Neural crest cell (in vitro differentiated cells): ENCODE measurements at regions not wholly inside any gene's neighbourhood (a gene's known extent, or its start where the extent isn't known, plus 50 kb on each side); places are given as distances from the start of the nearest gene placed in this dataset.

Source experiments
- DNase-seq: peaks from one replicate; pipeline ENCODE4 v3.0.0; 2021; ENCODE audit warnings: low read depth, mixed read lengths, low spot score
- H3K27ac Mint-ChIP-seq: one replicate; pipeline ENCODE4 v1.8.0; 2021; ENCODE audit warnings: mild to moderate bottlenecking, mixed read lengths; ENCODE audit not compliant: unreplicated experiment
- H3K27me3 Mint-ChIP-seq: 2 replicates; pipeline ENCODE4 v1.8.0; 2021; ENCODE audit warnings: low read depth, mild to moderate bottlenecking, mixed read lengths
- H3K36me3 Mint-ChIP-seq: 2 replicates; pipeline ENCODE4 v1.8.0; 2021; ENCODE audit warnings: low read depth, mild to moderate bottlenecking, mixed read lengths
- H3K4me1 Mint-ChIP-seq: 2 replicates; pipeline ENCODE4 v1.8.0; 2021; ENCODE audit warnings: mixed read lengths
- H3K4me3 Mint-ChIP-seq: one replicate; pipeline ENCODE4 v1.8.0; 2021; ENCODE audit warnings: mild to moderate bottlenecking, mixed read lengths
- H3K9me3 Mint-ChIP-seq: 2 replicates; pipeline ENCODE4 v1.8.0; 2021; ENCODE audit warnings: mixed read lengths
- TF ChIP-seq, protein P1 (sequence below): fragments of 200-600 bp; sonication (generic); conservative IDR thresholded peaks from 2 replicates; pipeline ENCODE4 v1.5.0; 2021; ENCODE audit warnings: antibody characterized with exemption, mild to moderate bottlenecking

DNA sequence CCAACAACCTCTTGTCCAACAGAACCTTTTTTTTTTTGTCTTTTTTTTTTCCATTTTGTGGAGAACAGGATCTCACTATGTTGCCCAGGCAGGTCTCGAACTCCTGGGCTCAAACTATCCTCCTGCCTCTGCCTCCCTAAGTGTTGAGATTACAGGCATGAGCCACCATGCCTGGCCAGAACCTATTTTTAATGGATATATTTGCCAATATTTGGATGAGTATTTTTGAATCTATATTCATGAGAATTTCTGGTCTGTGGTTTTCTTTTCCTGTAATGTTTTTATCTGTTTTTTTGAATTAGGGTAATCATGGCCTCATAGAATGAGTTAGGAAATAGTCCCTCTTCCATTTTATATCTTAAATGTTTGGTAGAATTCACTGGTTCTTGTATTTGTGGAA is 70.4 kb upstream of the RET start:
- Mint-ChIP-seq H3K9me3 (peaks cover 2% of the 10 kb centered on the region), H3K4me1 (no peaks in the 10 kb centered on the region), H3K4me3 (no peak overlapping the region), H3K27ac (no peak overlapping the region), H3K27me3 (no peaks in the 10 kb centered on the region), H3K36me3 (no peaks in the 10 kb centered on the region)
- DNase-seq = no peak
- TF ChIP-seq, protein P1, sequence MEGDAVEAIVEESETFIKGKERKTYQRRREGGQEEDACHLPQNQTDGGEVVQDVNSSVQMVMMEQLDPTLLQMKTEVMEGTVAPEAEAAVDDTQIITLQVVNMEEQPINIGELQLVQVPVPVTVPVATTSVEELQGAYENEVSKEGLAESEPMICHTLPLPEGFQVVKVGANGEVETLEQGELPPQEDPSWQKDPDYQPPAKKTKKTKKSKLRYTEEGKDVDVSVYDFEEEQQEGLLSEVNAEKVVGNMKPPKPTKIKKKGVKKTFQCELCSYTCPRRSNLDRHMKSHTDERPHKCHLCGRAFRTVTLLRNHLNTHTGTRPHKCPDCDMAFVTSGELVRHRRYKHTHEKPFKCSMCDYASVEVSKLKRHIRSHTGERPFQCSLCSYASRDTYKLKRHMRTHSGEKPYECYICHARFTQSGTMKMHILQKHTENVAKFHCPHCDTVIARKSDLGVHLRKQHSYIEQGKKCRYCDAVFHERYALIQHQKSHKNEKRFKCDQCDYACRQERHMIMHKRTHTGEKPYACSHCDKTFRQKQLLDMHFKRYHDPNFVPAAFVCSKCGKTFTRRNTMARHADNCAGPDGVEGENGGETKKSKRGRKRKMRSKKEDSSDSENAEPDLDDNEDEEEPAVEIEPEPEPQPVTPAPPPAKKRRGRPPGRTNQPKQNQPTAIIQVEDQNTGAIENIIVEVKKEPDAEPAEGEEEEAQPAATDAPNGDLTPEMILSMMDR = no peak

DNA sequence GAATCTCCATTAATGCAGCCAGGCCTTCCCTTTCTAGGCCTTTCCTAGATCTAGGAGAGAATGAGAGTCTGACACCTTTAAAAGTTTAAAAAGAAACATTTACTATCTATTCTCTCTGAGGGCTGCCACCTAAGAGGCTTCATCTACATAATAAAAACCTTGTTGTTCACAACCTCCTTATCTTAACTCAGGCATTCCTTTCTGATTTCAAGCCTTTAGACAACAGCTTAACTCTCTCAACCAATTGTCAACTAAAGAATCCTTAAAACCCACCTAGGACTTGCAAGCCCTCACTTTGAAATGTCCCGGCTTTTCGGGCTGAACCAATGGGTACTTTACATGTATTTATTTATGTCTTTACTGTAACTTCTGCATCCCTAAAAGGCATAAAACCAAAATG is 64.3 kb upstream of the RET start:
- H3K9me3 Mint-ChIP-seq = peaks cover 2% of the 10 kb centered on the region
- TF ChIP-seq, protein P1 = no peak
- no peak overlapping the region for H3K4me3 Mint-ChIP-seq
- H3K36me3 Mint-ChIP-seq = no peaks in the 10 kb centered on the region
- no peak for DNase-seq
- H3K27me3 Mint-ChIP-seq = no peaks in the 10 kb centered on the region
- H3K4me1 Mint-ChIP-seq = no peaks in the 10 kb centered on the region
- H3K27ac Mint-ChIP-seq = no peak overlapping the region

DNA sequence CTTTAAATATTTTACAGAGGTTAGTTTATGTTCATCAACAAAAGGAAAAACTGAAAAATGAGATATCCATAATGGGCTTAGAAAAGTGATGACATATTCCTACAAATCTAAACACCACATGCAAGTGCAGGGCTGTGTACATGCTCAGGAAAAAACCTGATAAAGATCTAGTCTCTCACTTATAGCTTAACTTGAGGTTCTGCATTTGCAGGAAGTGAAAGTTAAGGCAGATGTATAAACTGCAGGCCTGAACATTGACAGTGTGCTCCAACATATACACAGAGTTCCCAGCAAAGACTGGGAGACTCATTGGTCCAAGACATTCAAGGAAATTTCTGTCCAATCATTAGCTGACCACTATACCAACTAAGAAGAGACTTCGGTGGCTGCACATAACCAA is 63.8 kb upstream of the RET start:
- DNase-seq = no peak
- Mint-ChIP-seq H3K4me1 (no peaks in the 10 kb centered on the region), H3K27ac (no peak overlapping the region), H3K4me3 (no peak overlapping the region), H3K27me3 (no peaks in the 10 kb centered on the region), H3K9me3 (peaks cover 2% of the 10 kb centered on the region), H3K36me3 (no peaks in the 10 kb centered on the region)
- TF ChIP-seq, protein P1 = no peak

- DNase-seq = no peak
- no peaks in the 10 kb centered on the region for H3K36me3 Mint-ChIP-seq
- peaks cover 39% of the 10 kb centered on the region for H3K27me3 Mint-ChIP-seq
- H3K4me3 Mint-ChIP-seq = no peak overlapping the region
- peaks cover 4% of the 10 kb centered on the region for H3K9me3 Mint-ChIP-seq
- TF ChIP-seq, protein P1 = no peak
- no peak overlapping the region for H3K27ac Mint-ChIP-seq
- peaks cover 13% of the 10 kb centered on the region for H3K4me1 Mint-ChIP-seq
Measured at GRCh38 chr10:43024524-43024923, 52.3 kb upstream of the RET start.

DNA sequence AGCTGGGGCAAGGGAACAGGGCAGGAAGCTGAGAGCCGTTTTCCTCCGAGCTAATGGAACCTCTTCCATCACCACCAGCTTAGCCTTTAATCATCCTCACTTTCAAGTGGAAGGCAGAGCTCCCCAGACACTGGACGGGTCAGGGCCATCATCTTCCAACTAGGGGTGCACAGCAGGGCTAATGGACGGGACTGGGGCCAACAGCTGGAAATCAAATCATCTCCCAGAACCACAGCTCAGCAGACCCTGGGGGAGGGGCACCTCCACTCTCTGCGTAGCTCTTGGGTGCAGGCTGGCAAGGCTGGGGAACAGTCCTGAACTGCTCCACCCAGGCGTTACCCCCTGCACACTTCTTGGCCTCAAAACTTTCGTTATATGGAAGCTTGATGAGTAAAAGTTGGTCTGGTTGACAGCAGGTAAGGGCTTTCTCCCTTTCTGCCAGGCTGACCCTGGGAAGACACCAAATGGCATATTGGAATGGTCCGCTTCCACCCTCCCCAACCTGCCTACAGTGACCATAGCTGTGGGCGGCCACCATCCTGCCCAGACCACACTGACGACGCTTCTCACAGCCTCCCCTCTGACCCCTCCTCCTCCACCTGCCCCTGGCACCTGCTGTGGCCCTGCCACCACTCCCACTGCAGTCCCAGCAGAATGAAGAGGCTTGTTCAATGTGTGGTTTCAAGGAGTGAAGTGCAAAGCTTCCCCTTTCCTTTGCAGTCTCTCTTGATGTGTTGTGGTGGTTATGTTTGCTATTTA is 51.7 kb upstream of the RET start:
- Mint-ChIP-seq H3K4me1 (peaks cover 13% of the 10 kb centered on the region), H3K36me3 (no peaks in the 10 kb centered on the region), H3K27me3 (peaks cover 39% of the 10 kb centered on the region)

More for the DNA sequence above, 51.7 kb upstream of the RET start:
- H3K9me3 Mint-ChIP-seq = peaks cover 4% of the 10 kb centered on the region
- H3K27ac Mint-ChIP-seq = no peak overlapping the region
- DNase-seq = no peak
- TF ChIP-seq, protein P1 = no peak
- H3K4me3 Mint-ChIP-seq = no peak overlapping the region
